GM12892 (cell line): ENCODE measurements at regions not wholly inside any gene's neighbourhood (a gene's known extent, or its start where the extent isn't known, plus 50 kb on each side); places are given as distances from the start of the nearest gene placed in this dataset.

Experiments
- DNase-seq: peaks from one replicate; pipeline ENCODE4 v3.0.0; 2011; ENCODE audit not compliant: insufficient read length
- FAIRE-seq: peaks from 2 replicates; lab custom pipeline; 2011; peaks lifted over from hg19 to GRCh38; lab: Jason Lieb, UNC
- POLR2A ChIP-seq: IDR thresholded peaks from 2 replicates; pipeline ENCODE4 v1.6.1; 2011; ENCODE audit warnings: low read depth, low read length, control low read depth
- POLR2AphosphoS5 ChIP-seq: IDR thresholded peaks from 2 replicates; pipeline ENCODE4 v1.6.1; 2011; ENCODE audit warnings: low read depth, low read length, control low read depth
- TAF1 ChIP-seq: IDR thresholded peaks from 2 replicates; pipeline ENCODE4 v1.6.1; 2011; ENCODE audit warnings: low read depth, mild to moderate bottlenecking, control low read depth, low read length, borderline replicate concordance

- DNase-seq (no peak), FAIRE-seq (no peak)
- TF ChIP-seq TAF1 (no peak), POLR2AphosphoS5 (no peak), POLR2A (no peak)
Observed at GRCh38 chr20:24894488-24894887, 54.6 kb upstream of the CST7 start.

GRCh38 chr20:24894967-24895366 lies 54.1 kb upstream of the CST7 start:
- DNase-seq (no peak), FAIRE-seq (no peak)
- no peak for TF ChIP-seq POLR2AphosphoS5
- no peak for TF ChIP-seq TAF1

DNA sequence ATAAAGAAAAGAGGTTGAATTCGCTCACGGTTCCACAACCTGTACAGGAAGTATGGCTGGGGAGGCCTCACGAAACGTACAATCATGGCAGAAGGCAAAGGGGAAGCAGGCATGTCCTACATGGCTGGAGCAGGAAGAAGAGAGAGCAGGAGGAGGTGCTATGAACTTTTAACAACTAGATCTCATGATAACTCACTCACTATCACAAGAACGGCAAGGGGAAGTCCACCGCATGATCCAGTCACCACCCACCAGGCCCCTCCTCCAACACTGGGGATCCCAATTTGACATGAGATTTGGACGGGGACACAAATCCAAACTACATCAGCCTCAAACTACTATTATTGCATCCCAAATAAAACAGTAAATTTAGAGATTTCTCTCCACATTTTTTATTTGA lies 53.6 kb upstream of the CST7 start:
- TF ChIP-seq POLR2AphosphoS5 (no peak), POLR2A (no peak), TAF1 (no peak)
- no peak for FAIRE-seq
- DNase-seq = no peak

DNA sequence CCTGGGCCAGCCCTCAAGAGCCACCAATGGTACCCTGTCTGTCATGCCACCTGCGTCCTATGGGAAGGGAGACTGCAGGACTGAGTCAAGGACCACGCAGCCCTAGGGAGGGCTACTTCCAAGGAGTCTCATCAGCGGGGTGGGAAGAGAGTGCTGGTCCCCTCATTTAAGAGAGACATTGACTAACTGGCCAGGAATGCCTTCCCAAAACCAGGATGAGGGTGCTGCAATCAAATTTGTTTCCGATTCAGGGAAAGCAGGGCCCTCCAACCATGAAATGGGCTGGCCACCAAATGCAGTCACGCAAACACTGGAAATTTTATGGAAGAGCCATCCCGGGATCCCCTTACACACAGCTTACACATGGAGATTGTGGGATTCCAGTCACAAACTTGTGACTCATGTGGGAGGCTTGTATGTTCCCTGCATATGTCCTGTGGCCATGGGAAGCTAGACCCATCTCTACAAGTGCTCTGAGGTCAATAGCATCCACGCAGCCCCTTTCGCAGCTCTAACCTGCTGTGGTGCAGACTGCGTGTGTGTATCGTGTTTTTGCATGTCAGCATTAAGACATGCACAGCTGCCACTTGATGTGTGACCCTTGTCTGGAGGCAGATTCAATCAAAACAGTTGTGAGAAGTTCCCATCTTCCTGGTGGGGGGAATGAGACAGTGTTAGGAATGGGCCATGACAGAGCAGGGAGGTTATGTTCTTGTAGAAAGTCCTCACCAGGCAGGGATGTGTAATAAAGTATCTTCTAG lies 53.0 kb upstream of the CST7 start:
- no peak for TF ChIP-seq POLR2AphosphoS5
- no peak for TF ChIP-seq TAF1
- no peak for TF ChIP-seq POLR2A
- FAIRE-seq = no peak

GRCh38 chr20:24896984-24897383 lies 52.1 kb upstream of the CST7 start:
- DNase-seq (no peak), FAIRE-seq (no peak)
- TF ChIP-seq POLR2AphosphoS5 = no peak
- no peak for TF ChIP-seq TAF1
- no peak for TF ChIP-seq POLR2A

More for the DNA sequence above, 53.0 kb upstream of the CST7 start:
- no peak for DNase-seq

DNA sequence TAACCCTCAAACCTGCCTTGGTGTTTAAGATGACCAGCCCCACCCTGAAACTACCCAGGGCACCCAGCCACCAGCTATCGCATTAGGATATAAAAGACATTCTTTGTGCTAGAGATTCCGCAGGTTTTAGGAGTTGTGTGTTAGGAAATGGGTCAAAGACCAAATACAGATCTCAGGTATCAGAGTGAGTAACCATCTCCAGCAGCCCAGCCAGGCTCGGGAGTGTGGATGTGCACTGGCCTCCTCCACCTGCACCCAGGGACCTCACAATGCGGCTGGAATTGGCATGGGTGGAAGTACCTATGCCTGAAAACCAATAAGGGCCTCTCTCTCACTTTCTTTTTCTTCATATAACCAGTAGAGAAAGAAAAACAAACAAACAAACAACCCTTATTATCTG lies 51.1 kb upstream of the CST7 start:
- no peak for DNase-seq
- TF ChIP-seq TAF1 (no peak), POLR2A (no peak), POLR2AphosphoS5 (no peak)
- FAIRE-seq = no peak

- FAIRE-seq = no peak
- DNase-seq = no peak
- TF ChIP-seq POLR2A = no peak
- no peak for TF ChIP-seq TAF1
- TF ChIP-seq POLR2AphosphoS5 = no peak
Observed at GRCh38 chr20:24899153-24899552, 49.9 kb upstream of the CST7 start.
